ENCODE measurements at regions not wholly inside any gene's neighbourhood (a gene's known extent, or its start where the extent isn't known, plus 50 kb on each side); places are given as distances from the start of the nearest gene placed in this dataset.

- no peak for FAIRE-seq
Measured at GRCh38 chr4:28557755-28558154, 1697.1 kb downstream of the STIM2 start.

GRCh38 chr4:28558895-28559294, 1698.3 kb downstream of the STIM2 start:
- FAIRE-seq = no peak
- no peak for DNase-seq (ENCODE audit: low spot score)

More at GRCh38 chr4:28557755-28558154, 1697.1 kb downstream of the STIM2 start:
- no peak for DNase-seq (ENCODE audit: low spot score)

GRCh38 chr4:28562913-28563312, 1702.3 kb downstream of the STIM2 start:
- DNase-seq (ENCODE audit: low spot score) (no peak), FAIRE-seq (no peak)

- FAIRE-seq (no peak), DNase-seq (ENCODE audit: low spot score) (no peak)
Measured at GRCh38 chr4:28565396-28565795, 1704.8 kb downstream of the STIM2 start.

GRCh38 chr4:28600958-28601357, 1740.3 kb downstream of the STIM2 start:
- no peak for DNase-seq (ENCODE audit: low spot score)
- no peak for FAIRE-seq

GRCh38 chr4:28621591-28621990, 1761.0 kb downstream of the STIM2 start:
- DNase-seq (ENCODE audit: low spot score) (no peak), FAIRE-seq (no peak)

- FAIRE-seq (no peak), DNase-seq (ENCODE audit: low spot score) (no peak)
Measured at GRCh38 chr4:28636971-28637370, 1776.3 kb downstream of the STIM2 start.

GRCh38 chr4:28639747-28640146, 1779.1 kb downstream of the STIM2 start:
- DNase-seq (ENCODE audit: low spot score) (no peak), FAIRE-seq (no peak)

- FAIRE-seq = no peak
- no peak for DNase-seq (ENCODE audit: low spot score)
Measured at GRCh38 chr4:28654618-28655017, 1794.0 kb downstream of the STIM2 start.

- no peak for FAIRE-seq
- DNase-seq (ENCODE audit: low spot score) = no peak
Measured at GRCh38 chr4:28665306-28665705, 1804.7 kb downstream of the STIM2 start.

GRCh38 chr4:28675582-28675981, 1814.9 kb downstream of the STIM2 start:
- FAIRE-seq = no peak
- DNase-seq (ENCODE audit: low spot score) = no peak

- DNase-seq (ENCODE audit: low spot score) = no peak
- no peak for FAIRE-seq
Measured at GRCh38 chr4:28677808-28678207, 1817.2 kb downstream of the STIM2 start.

GRCh38 chr4:28682847-28683246, 1822.2 kb downstream of the STIM2 start:
- DNase-seq (ENCODE audit: low spot score) (no peak), FAIRE-seq (no peak)

GRCh38 chr4:28686618-28687017, 1826.0 kb downstream of the STIM2 start:
- DNase-seq (ENCODE audit: low spot score) = peak; percentile 11
- no peak for FAIRE-seq

GRCh38 chr4:28690890-28691289, 1830.2 kb downstream of the STIM2 start:
- no peak for DNase-seq (ENCODE audit: low spot score)
- FAIRE-seq = no peak

GRCh38 chr4:28702571-28702970, 1841.9 kb downstream of the STIM2 start:
- no peak for DNase-seq (ENCODE audit: low spot score)
- no peak for FAIRE-seq

- no peak for DNase-seq (ENCODE audit: low spot score)
- FAIRE-seq = no peak
Measured at GRCh38 chr4:28709891-28710290, 1849.2 kb downstream of the STIM2 start.

GRCh38 chr4:28723371-28723770, 1862.7 kb downstream of the STIM2 start:
- DNase-seq (ENCODE audit: low spot score) = no peak
- no peak for FAIRE-seq

GRCh38 chr4:28724239-28724638, 1863.6 kb downstream of the STIM2 start:
- FAIRE-seq (no peak), DNase-seq (ENCODE audit: low spot score) (no peak)

GRCh38 chr4:28730304-28730703, 1869.7 kb downstream of the STIM2 start:
- no peak for FAIRE-seq
- DNase-seq (ENCODE audit: low spot score) = no peak

GRCh38 chr4:28744066-28744465, 1883.4 kb downstream of the STIM2 start:
- FAIRE-seq = no peak
- no peak for DNase-seq (ENCODE audit: low spot score)

- DNase-seq (ENCODE audit: low spot score) (no peak), FAIRE-seq (no peak)
Measured at GRCh38 chr4:28754376-28754775, 1893.7 kb downstream of the STIM2 start.

- DNase-seq (ENCODE audit: low spot score) = no peak
- no peak for FAIRE-seq
Measured at GRCh38 chr4:28755081-28755480, 1894.4 kb downstream of the STIM2 start.

GRCh38 chr4:28759064-28759463, 1898.4 kb downstream of the STIM2 start:
- DNase-seq (ENCODE audit: low spot score) (no peak), FAIRE-seq (no peak)

Data from RCC 7860 (cell line).